KMS-11 (cell line): ENCODE measurements at regions not wholly inside any gene's neighbourhood (a gene's known extent, or its start where the extent isn't known, plus 50 kb on each side); places are given as distances from the start of the nearest gene placed in this dataset.

ENCODE experiments used
- H2AFZ ChIP-seq: fragments of 200-600 bp; sonication (generic); 2 replicates; pipeline ENCODE4 v1.6.1; 2016; ENCODE audit warnings: antibody characterized with exemption, mixed run types, low read depth
- H3K27ac ChIP-seq: fragments of 200-600 bp; sonication (generic); 2 replicates; pipeline ENCODE4 v1.6.1; 2016; ENCODE audit warnings: mild to moderate bottlenecking, mixed run types
- H3K27me3 ChIP-seq: fragments of 200-600 bp; sonication (generic); 2 replicates; pipeline ENCODE4 v1.6.1; 2017; ENCODE audit warnings: mild to moderate bottlenecking, low read depth, mixed run types, moderate library complexity; ENCODE audit not compliant: insufficient read depth
- H3K36me3 ChIP-seq: fragments of 200-600 bp; sonication (generic); 2 replicates; pipeline ENCODE4 v1.6.1; 2017; ENCODE audit warnings: mild to moderate bottlenecking, mixed run types; ENCODE audit not compliant: insufficient read depth
- H3K4me1 ChIP-seq: fragments of 200-600 bp; sonication (generic); 2 replicates; pipeline ENCODE4 v1.6.1; 2016; ENCODE audit warnings: mild to moderate bottlenecking, low read depth, mixed run types; ENCODE audit not compliant: poor library complexity, severe bottlenecking
- H3K4me2 ChIP-seq: fragments of 200-600 bp; sonication (generic); 2 replicates; pipeline ENCODE4 v1.7.0; 2016; ENCODE audit warnings: mild to moderate bottlenecking, mixed run types
- H3K4me3 ChIP-seq: fragments of 200-600 bp; sonication (generic); IDR thresholded peaks from 2 replicates; pipeline ENCODE4 v1.6.1; 2017; ENCODE audit warnings: low read depth, low read length, mixed read lengths; ENCODE audit not compliant: insufficient read depth
- H3K79me2 ChIP-seq: fragments of 200-600 bp; sonication (generic); 2 replicates; pipeline ENCODE4 v1.6.1; 2016; ENCODE audit warnings: low read depth, mixed run types; ENCODE audit not compliant: insufficient read depth
- H3K9ac ChIP-seq: fragments of 200-600 bp; sonication (generic); 2 replicates; pipeline ENCODE4 v1.6.1; 2016; ENCODE audit warnings: mild to moderate bottlenecking, mixed run types
- H4K20me1 ChIP-seq: fragments of 200-600 bp; sonication (generic); 2 replicates; pipeline ENCODE4 v1.6.1; 2016; ENCODE audit warnings: mild to moderate bottlenecking, mixed run types; ENCODE audit not compliant: insufficient read depth
- TF ChIP-seq, protein P1 (sequence below): fragments of 200-600 bp; sonication (generic); conservative IDR thresholded peaks from 2 replicates; pipeline ENCODE4 v1.6.1; 2017; ENCODE audit warnings: low read depth, mild to moderate bottlenecking, antibody characterized with exemption, low read length, moderate library complexity, mixed read lengths

DNA sequence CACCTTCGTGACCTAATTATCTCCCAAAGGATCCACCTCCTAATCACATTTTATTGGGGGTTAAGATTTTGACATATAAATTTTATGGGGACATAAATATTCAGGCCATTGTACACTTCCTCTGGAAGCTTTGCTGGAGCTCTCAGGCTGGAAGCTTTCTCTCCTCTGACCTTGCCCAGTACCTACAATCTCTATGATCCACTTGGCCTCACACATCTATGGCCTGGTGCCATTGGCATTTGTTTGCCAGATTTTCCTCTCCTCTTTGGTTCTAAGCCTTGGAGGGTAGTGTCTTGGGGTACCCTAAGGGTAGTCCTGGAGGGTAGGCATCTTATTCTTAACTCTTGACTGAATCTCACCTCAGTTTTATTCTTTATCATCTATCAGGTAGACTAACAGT, 79.0 kb downstream of the HLX start:
- H3K36me3 ChIP-seq = no peaks in the 10 kb centered on the region

DNA sequence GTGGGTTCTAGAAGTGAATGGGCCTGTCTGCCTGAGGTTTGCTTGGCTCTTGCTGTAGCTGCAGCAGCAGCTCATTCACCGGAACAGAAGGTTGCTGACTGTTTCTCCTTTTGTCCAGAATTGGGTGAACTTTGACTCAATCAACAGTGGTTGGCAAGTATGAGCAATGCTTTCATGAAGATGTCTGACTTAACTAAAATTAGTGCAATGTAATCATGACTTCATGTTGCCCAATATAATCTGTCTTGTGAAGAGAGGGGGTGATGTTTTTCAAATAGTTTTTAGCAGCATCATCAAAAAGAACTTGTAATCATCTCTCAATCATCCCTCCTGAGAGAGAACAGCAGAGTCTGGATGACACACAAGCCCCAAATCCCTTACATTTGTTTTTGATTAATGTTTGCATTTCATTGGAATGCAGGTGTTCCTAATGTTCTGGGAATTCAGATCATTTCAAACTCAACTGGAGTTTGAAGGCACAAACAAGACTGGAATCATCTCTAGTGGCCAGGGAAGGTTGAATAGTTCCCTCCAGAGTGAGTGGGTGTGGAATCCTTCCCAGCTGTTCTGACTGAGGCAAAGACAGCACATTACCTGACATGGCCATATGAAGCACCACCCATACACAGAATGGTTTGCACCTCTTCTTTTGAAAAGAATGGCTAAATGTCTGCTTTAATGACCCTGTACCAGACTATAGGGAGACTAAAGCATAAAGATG, 82.9 kb downstream of the HLX start:
- Histone ChIP-seq H2AFZ (0 out of 2 replicates have a peak overlapping the region, but pooled peaks have one; percentile 0), H4K20me1 (no peaks in the 10 kb centered on the region), H3K4me2 (peak overlapping the region; percentile 38; the same call in 1 of the 2 replicates), H3K4me1 (peaks cover 22% of the 10 kb centered on the region), H3K79me2 (no peaks in the 10 kb centered on the region), H3K9ac (no peak overlapping the region), H3K27ac (peak overlapping the region; percentile 32; the same call in 1 of the 2 replicates), H3K4me3 (no peak overlapping the region), H3K36me3 (no peaks in the 10 kb centered on the region), H3K27me3 (no peaks in the 10 kb centered on the region; the same call in 1 of the 2 replicates)
- TF ChIP-seq, protein P1, sequence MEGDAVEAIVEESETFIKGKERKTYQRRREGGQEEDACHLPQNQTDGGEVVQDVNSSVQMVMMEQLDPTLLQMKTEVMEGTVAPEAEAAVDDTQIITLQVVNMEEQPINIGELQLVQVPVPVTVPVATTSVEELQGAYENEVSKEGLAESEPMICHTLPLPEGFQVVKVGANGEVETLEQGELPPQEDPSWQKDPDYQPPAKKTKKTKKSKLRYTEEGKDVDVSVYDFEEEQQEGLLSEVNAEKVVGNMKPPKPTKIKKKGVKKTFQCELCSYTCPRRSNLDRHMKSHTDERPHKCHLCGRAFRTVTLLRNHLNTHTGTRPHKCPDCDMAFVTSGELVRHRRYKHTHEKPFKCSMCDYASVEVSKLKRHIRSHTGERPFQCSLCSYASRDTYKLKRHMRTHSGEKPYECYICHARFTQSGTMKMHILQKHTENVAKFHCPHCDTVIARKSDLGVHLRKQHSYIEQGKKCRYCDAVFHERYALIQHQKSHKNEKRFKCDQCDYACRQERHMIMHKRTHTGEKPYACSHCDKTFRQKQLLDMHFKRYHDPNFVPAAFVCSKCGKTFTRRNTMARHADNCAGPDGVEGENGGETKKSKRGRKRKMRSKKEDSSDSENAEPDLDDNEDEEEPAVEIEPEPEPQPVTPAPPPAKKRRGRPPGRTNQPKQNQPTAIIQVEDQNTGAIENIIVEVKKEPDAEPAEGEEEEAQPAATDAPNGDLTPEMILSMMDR = no peak

More for the DNA sequence above, 79.0 kb downstream of the HLX start:
- no peak overlapping the region for H3K4me2 ChIP-seq
- TF ChIP-seq, protein P1 = no peak
- H3K27ac ChIP-seq = no peak overlapping the region
- H3K79me2 ChIP-seq = no peaks in the 10 kb centered on the region
- H3K4me3 ChIP-seq = no peak overlapping the region
- H3K27me3 ChIP-seq = no peaks in the 10 kb centered on the region; the same call in 1 of the 2 replicates
- H3K9ac ChIP-seq = no peak overlapping the region
- H3K4me1 ChIP-seq = peaks cover 46% of the 10 kb centered on the region
- no peak overlapping the region for H2AFZ ChIP-seq
- H4K20me1 ChIP-seq = no peaks in the 10 kb centered on the region

DNA sequence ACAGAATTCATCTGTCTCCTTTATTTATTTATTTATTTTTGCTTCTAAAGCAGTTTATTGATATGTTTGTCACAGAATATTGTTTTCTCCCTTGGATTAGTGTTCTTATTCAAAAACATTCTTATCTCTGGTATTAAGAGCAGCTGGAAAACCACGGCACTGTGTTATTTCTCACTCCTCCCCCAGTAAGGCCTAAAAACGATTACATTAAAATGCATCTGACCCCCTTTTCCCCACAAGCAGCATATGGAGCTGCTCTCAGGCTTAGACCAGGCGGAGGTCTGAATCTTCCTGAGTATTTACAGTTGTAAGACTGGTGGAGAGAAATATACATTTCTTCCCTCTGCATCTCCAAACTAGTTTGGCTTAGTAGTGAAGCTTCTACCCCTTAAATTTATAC, 86.8 kb downstream of the HLX start:
- Histone ChIP-seq H3K27ac (no peak overlapping the region), H3K4me3 (no peak overlapping the region), H3K27me3 (no peaks in the 10 kb centered on the region), H3K36me3 (no peaks in the 10 kb centered on the region), H3K4me2 (no peak overlapping the region), H2AFZ (no peak overlapping the region), H3K4me1 (peaks cover 17% of the 10 kb centered on the region), H4K20me1 (no peaks in the 10 kb centered on the region), H3K9ac (no peak overlapping the region), H3K79me2 (no peaks in the 10 kb centered on the region)
- TF ChIP-seq, protein P1 = no peak

DNA sequence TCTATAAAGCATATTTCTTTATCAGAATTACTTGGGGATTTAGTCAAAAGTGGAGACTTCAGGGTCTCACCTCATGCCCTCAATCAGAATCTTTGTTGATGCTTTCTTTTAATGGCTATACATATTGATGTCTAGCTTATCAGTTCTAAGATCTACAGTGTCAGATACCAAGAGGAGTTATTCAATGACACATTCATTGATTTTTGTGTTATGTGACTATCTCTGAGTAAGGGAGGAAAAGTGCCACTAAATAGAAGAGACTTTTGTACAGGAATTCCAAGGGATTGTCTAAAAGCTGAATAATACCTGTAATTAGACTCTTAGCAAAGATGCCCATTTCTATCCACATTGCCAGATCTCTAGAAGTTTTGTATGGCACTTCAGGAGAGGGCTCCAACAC, 87.2 kb downstream of the HLX start:
- Histone ChIP-seq H2AFZ (no peak overlapping the region), H3K4me3 (no peak overlapping the region), H3K27ac (no peak overlapping the region), H3K36me3 (no peaks in the 10 kb centered on the region), H3K9ac (no peak overlapping the region), H3K4me2 (no peak overlapping the region), H3K4me1 (peaks cover 13% of the 10 kb centered on the region), H3K27me3 (no peaks in the 10 kb centered on the region), H4K20me1 (no peaks in the 10 kb centered on the region), H3K79me2 (no peaks in the 10 kb centered on the region)
- TF ChIP-seq, protein P1 = no peak
